GM23338 (cell line): ENCODE measurements at regions not wholly inside any gene's neighbourhood (a gene's known extent, or its start where the extent isn't known, plus 50 kb on each side); places are given as distances from the start of the nearest gene placed in this dataset.
A peak's percentile ranks its signal among the peaks of the same experiment; 100 is the strongest.

ENCODE experiments used
- CREB1 ChIP-seq: fragments of 250-450 bp; sonication (Bioruptor Pico); IDR thresholded peaks from 2 replicates; pipeline ENCODE4 v1.5.0; 2020; ENCODE audit warnings: low read depth, mild to moderate bottlenecking, moderate library complexity
- CTCF ChIP-seq, 2 experiments: fragments of 200-600 bp in 1 of 2; sonication (generic) in 1 of 2; conservative IDR thresholded peaks; 2 replicates each; pipeline versions ENCODE4 v1.5.1 to v1.6.1; 2016 to 2017; ENCODE audit warnings: antibody characterized with exemption in 2 of 2, low read depth in 2 of 2, mild to moderate bottlenecking in 2 of 2, moderate library complexity in 1 of 2
- EZH2 ChIP-seq: fragments of 200-600 bp; sonication (generic); IDR thresholded peaks from one replicate; pipeline ENCODE4 v1.8.0; 2017; ENCODE audit warnings: antibody characterized with exemption, mild to moderate bottlenecking, low read depth; ENCODE audit not compliant: unreplicated experiment
- EZH2phosphoT487 ChIP-seq: fragments of 200-600 bp; sonication (generic); IDR thresholded peaks from one replicate; pipeline ENCODE4 v1.8.1; 2018; ENCODE audit warnings: antibody characterized with exemption; ENCODE audit not compliant: unreplicated experiment
- JUNB ChIP-seq: IDR thresholded peaks from one replicate; pipeline ENCODE4 v1.6.1; 2016; ENCODE audit warnings: antibody characterized with exemption; ENCODE audit not compliant: unreplicated experiment
- POLR2AphosphoS5 ChIP-seq: IDR thresholded peaks from 2 replicates; pipeline ENCODE4 v1.6.1; 2016; ENCODE audit warnings: antibody characterized with exemption, low read depth
- ZNF114 ChIP-seq: fragments of 250-450 bp; sonication (Bioruptor Pico); IDR thresholded peaks from 2 replicates; pipeline ENCODE4 v1.5.0; 2020; ENCODE audit warnings: mild to moderate bottlenecking, moderate library complexity
- TF ChIP-seq, protein P1 (sequence below): IDR thresholded peaks from one replicate; pipeline ENCODE4 v1.6.1; 2018; ENCODE audit warnings: antibody characterized with exemption; ENCODE audit not compliant: unreplicated experiment
- TF ChIP-seq, protein P2 (sequence below): IDR thresholded peaks from 2 replicates; pipeline ENCODE4 v1.6.1; 2016; ENCODE audit warnings: antibody characterized with exemption

- peak in 1 of 2 experiments; percentile 41; a peak in 2 of 4 replicates for TF ChIP-seq CTCF (conservative IDR thresholded peaks at IDR 0.05; ENCODE audit: low read depth in 2 of 2)
- no peak for TF ChIP-seq POLR2AphosphoS5
- no peak for TF ChIP-seq CREB1 (CRISPR knock-in tag)
- TF ChIP-seq EZH2 = no peak
- TF ChIP-seq, protein P1, sequence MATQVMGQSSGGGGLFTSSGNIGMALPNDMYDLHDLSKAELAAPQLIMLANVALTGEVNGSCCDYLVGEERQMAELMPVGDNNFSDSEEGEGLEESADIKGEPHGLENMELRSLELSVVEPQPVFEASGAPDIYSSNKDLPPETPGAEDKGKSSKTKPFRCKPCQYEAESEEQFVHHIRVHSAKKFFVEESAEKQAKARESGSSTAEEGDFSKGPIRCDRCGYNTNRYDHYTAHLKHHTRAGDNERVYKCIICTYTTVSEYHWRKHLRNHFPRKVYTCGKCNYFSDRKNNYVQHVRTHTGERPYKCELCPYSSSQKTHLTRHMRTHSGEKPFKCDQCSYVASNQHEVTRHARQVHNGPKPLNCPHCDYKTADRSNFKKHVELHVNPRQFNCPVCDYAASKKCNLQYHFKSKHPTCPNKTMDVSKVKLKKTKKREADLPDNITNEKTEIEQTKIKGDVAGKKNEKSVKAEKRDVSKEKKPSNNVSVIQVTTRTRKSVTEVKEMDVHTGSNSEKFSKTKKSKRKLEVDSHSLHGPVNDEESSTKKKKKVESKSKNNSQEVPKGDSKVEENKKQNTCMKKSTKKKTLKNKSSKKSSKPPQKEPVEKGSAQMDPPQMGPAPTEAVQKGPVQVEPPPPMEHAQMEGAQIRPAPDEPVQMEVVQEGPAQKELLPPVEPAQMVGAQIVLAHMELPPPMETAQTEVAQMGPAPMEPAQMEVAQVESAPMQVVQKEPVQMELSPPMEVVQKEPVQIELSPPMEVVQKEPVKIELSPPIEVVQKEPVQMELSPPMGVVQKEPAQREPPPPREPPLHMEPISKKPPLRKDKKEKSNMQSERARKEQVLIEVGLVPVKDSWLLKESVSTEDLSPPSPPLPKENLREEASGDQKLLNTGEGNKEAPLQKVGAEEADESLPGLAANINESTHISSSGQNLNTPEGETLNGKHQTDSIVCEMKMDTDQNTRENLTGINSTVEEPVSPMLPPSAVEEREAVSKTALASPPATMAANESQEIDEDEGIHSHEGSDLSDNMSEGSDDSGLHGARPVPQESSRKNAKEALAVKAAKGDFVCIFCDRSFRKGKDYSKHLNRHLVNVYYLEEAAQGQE = no peak
- no peak for TF ChIP-seq JUNB
- TF ChIP-seq EZH2phosphoT487 = no peak
- TF ChIP-seq, protein P2, sequence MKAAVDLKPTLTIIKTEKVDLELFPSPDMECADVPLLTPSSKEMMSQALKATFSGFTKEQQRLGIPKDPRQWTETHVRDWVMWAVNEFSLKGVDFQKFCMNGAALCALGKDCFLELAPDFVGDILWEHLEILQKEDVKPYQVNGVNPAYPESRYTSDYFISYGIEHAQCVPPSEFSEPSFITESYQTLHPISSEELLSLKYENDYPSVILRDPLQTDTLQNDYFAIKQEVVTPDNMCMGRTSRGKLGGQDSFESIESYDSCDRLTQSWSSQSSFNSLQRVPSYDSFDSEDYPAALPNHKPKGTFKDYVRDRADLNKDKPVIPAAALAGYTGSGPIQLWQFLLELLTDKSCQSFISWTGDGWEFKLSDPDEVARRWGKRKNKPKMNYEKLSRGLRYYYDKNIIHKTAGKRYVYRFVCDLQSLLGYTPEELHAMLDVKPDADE = no peak
- no peak for TF ChIP-seq ZNF114
These were observed 106.3 kb upstream of the TBX18 start for GRCh38 chr6:84870672-84871071.
